WTC11 (cell line): ENCODE measurements at regions not wholly inside any gene's neighbourhood (a gene's known extent, or its start where the extent isn't known, plus 50 kb on each side); places are given as distances from the start of the nearest gene placed in this dataset.

Source experiments
- ATAC-seq: fragments of 200-7000 bp; cut with Tn5 transposase; 2 replicates; pipeline ENCODE4 v1.10.0; 2021; ENCODE audit warnings: mild to moderate bottlenecking, moderate library complexity
- CTCF ChIA-PET: fragments of 300-600 bp; sonication (Branson Sonifier 250); formaldehyde crosslinking; loops from one replicate; lab custom pipeline; 2021; ENCODE audit warnings: antibody characterized with exemption; lab: Charles Lee
- POLR2A ChIA-PET: fragments of 350-600 bp; sonication (Branson Sonifier 250); formaldehyde crosslinking; loops from one replicate; lab custom pipeline; 2021; ENCODE audit warnings: antibody characterized with exemption; lab: Charles Lee
- DNase-seq: peaks from one replicate; pipeline ENCODE4 v3.0.0; 2021; ENCODE audit warnings: low spot score
- H3K27ac Mint-ChIP-seq: 2 replicates; pipeline ENCODE4 v1.8.0; 2021; ENCODE audit warnings: mixed read lengths
- H3K27me3 Mint-ChIP-seq: 2 replicates; pipeline ENCODE4 v1.8.0; 2021; ENCODE audit warnings: low read depth, mild to moderate bottlenecking, moderate library complexity, mixed read lengths
- H3K36me3 Mint-ChIP-seq: 2 replicates; pipeline ENCODE4 v1.8.0; 2021; ENCODE audit warnings: mixed read lengths
- H3K4me1 Mint-ChIP-seq: 2 replicates; pipeline ENCODE4 v1.8.0; 2022; ENCODE audit warnings: mixed read lengths
- H3K4me3 Mint-ChIP-seq: 2 replicates; pipeline ENCODE4 v1.8.0; 2021; ENCODE audit warnings: mild to moderate bottlenecking, moderate library complexity, mixed read lengths
- H3K9me3 Mint-ChIP-seq: 2 replicates; pipeline ENCODE4 v1.8.0; 2021; ENCODE audit warnings: mixed read lengths
- CBFB ChIP-seq: sonication (generic); formaldehyde crosslinking; IDR thresholded peaks from 2 replicates; pipeline ENCODE4 v1.8.1; 2022; ENCODE audit warnings: mild to moderate bottlenecking, low read depth, missing genetic modification reagents
- ELF4 ChIP-seq: sonication (generic); formaldehyde crosslinking; IDR thresholded peaks from 2 replicates; pipeline ENCODE4 v1.8.1; 2022; ENCODE audit warnings: low read depth, mild to moderate bottlenecking, moderate library complexity, missing genetic modification reagents
- GABPB1 ChIP-seq: sonication (generic); formaldehyde crosslinking; IDR thresholded peaks from 2 replicates; pipeline ENCODE4 v1.8.1; 2023; ENCODE audit warnings: mild to moderate bottlenecking, missing genetic modification reagents
- GRHL2 ChIP-seq: fragments of 250-450 bp; sonication (Bioruptor Pico); IDR thresholded peaks from 2 replicates; pipeline ENCODE4 v1.8.0; 2022; ENCODE audit warnings: mild to moderate bottlenecking, moderate library complexity; ENCODE audit not compliant: insufficient replicate concordance, severe bottlenecking
- JAZF1 ChIP-seq: fragments of 250-450 bp; sonication (Bioruptor Pico); IDR thresholded peaks from 2 replicates; pipeline ENCODE4 v1.9.0; 2021; ENCODE audit warnings: moderate library complexity, mild to moderate bottlenecking, inconsistent platforms
- JUN ChIP-seq: sonication (generic); formaldehyde crosslinking; IDR thresholded peaks from 2 replicates; pipeline ENCODE4 v1.8.0; 2023; ENCODE audit warnings: mild to moderate bottlenecking, missing genetic modification reagents
- NFATC4 ChIP-seq: fragments of 250-450 bp; sonication (Bioruptor Pico); IDR thresholded peaks from 2 replicates; pipeline ENCODE4 v1.9.0; 2021; ENCODE audit warnings: mild to moderate bottlenecking
- NR3C1 ChIP-seq: sonication (generic); formaldehyde crosslinking; conservative IDR thresholded peaks from 2 replicates; pipeline ENCODE4 v1.8.1; 2023; ENCODE audit warnings: low read depth, mild to moderate bottlenecking, missing genetic modification reagents
- OVOL2 ChIP-seq: fragments of 250-450 bp; sonication (Bioruptor Pico); IDR thresholded peaks from 2 replicates; pipeline ENCODE4 v1.9.0; 2021; ENCODE audit warnings: mild to moderate bottlenecking, borderline replicate concordance
- RORB ChIP-seq: fragments of 250-450 bp; sonication (Bioruptor Pico); IDR thresholded peaks from 2 replicates; pipeline ENCODE4 v1.9.0; 2021; ENCODE audit warnings: mild to moderate bottlenecking
- SP1 ChIP-seq: sonication (generic); formaldehyde crosslinking; conservative IDR thresholded peaks from 2 replicates; pipeline ENCODE4 v1.8.1; 2022; ENCODE audit warnings: missing genetic modification reagents
- TCF7 ChIP-seq: sonication (generic); formaldehyde crosslinking; IDR thresholded peaks from 2 replicates; pipeline ENCODE4 v1.8.0; 2022; ENCODE audit warnings: mild to moderate bottlenecking, low read depth, missing genetic modification reagents, moderate library complexity
- ZMAT4 ChIP-seq: fragments of 250-450 bp; sonication (Bioruptor Pico); IDR thresholded peaks from 2 replicates; pipeline ENCODE4 v1.9.0; 2021; ENCODE audit warnings: mild to moderate bottlenecking
- ZNF121 ChIP-seq: sonication (generic); formaldehyde crosslinking; IDR thresholded peaks from 2 replicates; pipeline ENCODE4 v1.8.0; 2023; ENCODE audit warnings: missing genetic modification reagents
- ZNF317 ChIP-seq: sonication (generic); formaldehyde crosslinking; IDR thresholded peaks from 2 replicates; pipeline ENCODE4 v1.8.1; 2023; ENCODE audit warnings: low read depth, mild to moderate bottlenecking, moderate library complexity, missing genetic modification reagents, borderline replicate concordance
- ZNF396 ChIP-seq: fragments of 250-450 bp; sonication (Bioruptor Pico); IDR thresholded peaks from 2 replicates; pipeline ENCODE4 v1.8.0; 2021; ENCODE audit warnings: mild to moderate bottlenecking, moderate library complexity, borderline replicate concordance
- ZNF425 ChIP-seq: fragments of 250-450 bp; sonication (Bioruptor Pico); conservative IDR thresholded peaks from 2 replicates; pipeline ENCODE4 v1.9.0; 2021; ENCODE audit warnings: mild to moderate bottlenecking
- ZNF512 ChIP-seq: sonication (generic); formaldehyde crosslinking; IDR thresholded peaks from 2 replicates; pipeline ENCODE4 v1.8.1; 2022; ENCODE audit warnings: missing genetic modification reagents, borderline replicate concordance
- TF ChIP-seq, protein P1 (sequence below): fragments of 250-450 bp; sonication (Bioruptor Pico); IDR thresholded peaks from 2 replicates; pipeline ENCODE4 v1.8.0; 2021; ENCODE audit warnings: mild to moderate bottlenecking
- TF ChIP-seq, protein P2 (sequence below): sonication (generic); formaldehyde crosslinking; IDR thresholded peaks from 2 replicates; pipeline ENCODE4 v1.8.1; 2023; ENCODE audit warnings: mild to moderate bottlenecking, missing genetic modification reagents
- TF ChIP-seq, protein P3 (sequence below): sonication (generic); formaldehyde crosslinking; IDR thresholded peaks from 2 replicates; pipeline ENCODE4 v1.8.1; 2023; ENCODE audit warnings: mild to moderate bottlenecking, missing genetic modification reagents, borderline replicate concordance

- TF ChIP-seq ZNF512 (CRISPR knock-in tag): no peak
These were observed 198.3 kb upstream of the SAMSN1 start (continued) for GRCh38 chr21:14744368-14744767.

DNA sequence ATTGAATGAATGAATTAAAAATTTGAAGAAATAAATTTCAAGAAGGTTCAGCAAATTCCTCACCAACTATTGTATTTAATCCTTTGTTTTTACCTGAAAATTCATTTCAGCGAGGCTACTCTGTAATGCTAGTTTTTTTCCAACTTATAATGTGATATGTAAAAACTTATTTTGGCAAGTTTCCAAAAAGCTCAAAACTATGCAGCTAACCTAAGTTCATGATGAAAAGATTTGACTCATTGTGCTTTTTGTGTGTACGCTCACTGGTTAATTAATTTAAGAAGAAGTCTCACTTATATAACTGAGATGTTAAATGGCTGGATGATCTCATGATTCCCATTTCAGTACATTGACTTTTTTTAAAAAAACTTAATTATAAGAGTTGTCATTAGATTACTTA, 196.0 kb upstream of the SAMSN1 start:
- CTCF ChIA-PET: no interaction called here
- no peak for DNase-seq
- no peak overlapping the region for H3K27ac Mint-ChIP-seq
- H3K9me3 Mint-ChIP-seq: peaks cover 33% of the 10 kb centered on the region
- peaks cover 17% of the 10 kb centered on the region for H3K4me1 Mint-ChIP-seq
- no peak overlapping the region for H3K4me3 Mint-ChIP-seq
- no peaks in the 10 kb centered on the region for H3K27me3 Mint-ChIP-seq
- ATAC-seq: no peak
- peaks cover 13% of the 10 kb centered on the region for H3K36me3 Mint-ChIP-seq
- POLR2A ChIA-PET: no interaction called here
- no peak for TF ChIP-seq CBFB (CRISPR knock-in tag)
- no peak for TF ChIP-seq NR3C1 (CRISPR knock-in tag)
- TF ChIP-seq, protein P1, sequence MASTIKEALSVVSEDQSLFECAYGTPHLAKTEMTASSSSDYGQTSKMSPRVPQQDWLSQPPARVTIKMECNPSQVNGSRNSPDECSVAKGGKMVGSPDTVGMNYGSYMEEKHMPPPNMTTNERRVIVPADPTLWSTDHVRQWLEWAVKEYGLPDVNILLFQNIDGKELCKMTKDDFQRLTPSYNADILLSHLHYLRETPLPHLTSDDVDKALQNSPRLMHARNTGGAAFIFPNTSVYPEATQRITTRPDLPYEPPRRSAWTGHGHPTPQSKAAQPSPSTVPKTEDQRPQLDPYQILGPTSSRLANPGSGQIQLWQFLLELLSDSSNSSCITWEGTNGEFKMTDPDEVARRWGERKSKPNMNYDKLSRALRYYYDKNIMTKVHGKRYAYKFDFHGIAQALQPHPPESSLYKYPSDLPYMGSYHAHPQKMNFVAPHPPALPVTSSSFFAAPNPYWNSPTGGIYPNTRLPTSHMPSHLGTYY (CRISPR knock-in tag): no peak
- no peak for TF ChIP-seq RORB (CRISPR knock-in tag)
- TF ChIP-seq JAZF1: no peak
- no peak for TF ChIP-seq ZMAT4 (CRISPR knock-in tag)
- TF ChIP-seq ZNF396 (CRISPR knock-in tag): no peak
- TF ChIP-seq SP1 (CRISPR knock-in tag): no peak
- TF ChIP-seq ELF4 (CRISPR knock-in tag): no peak
- TF ChIP-seq JUN (CRISPR knock-in tag): no peak
- no peak for TF ChIP-seq TCF7 (CRISPR knock-in tag)
- no peak for TF ChIP-seq GRHL2 (CRISPR knock-in tag)
- no peak for TF ChIP-seq ZNF317
- TF ChIP-seq NFATC4: no peak
- no peak for TF ChIP-seq ZNF425
- TF ChIP-seq OVOL2 (CRISPR knock-in tag): no peak
- TF ChIP-seq ZNF121 (CRISPR knock-in tag): no peak
- TF ChIP-seq, protein P2, sequence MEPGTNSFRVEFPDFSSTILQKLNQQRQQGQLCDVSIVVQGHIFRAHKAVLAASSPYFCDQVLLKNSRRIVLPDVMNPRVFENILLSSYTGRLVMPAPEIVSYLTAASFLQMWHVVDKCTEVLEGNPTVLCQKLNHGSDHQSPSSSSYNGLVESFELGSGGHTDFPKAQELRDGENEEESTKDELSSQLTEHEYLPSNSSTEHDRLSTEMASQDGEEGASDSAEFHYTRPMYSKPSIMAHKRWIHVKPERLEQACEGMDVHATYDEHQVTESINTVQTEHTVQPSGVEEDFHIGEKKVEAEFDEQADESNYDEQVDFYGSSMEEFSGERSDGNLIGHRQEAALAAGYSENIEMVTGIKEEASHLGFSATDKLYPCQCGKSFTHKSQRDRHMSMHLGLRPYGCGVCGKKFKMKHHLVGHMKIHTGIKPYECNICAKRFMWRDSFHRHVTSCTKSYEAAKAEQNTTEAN (CRISPR knock-in tag): no peak

- Mint-ChIP-seq H3K9me3 (peaks cover 33% of the 10 kb centered on the region), H3K4me1 (peaks cover 17% of the 10 kb centered on the region), H3K36me3 (peaks cover 13% of the 10 kb centered on the region), H3K27me3 (no peaks in the 10 kb centered on the region), H3K27ac (no peak overlapping the region), H3K4me3 (no peak overlapping the region)
- CTCF ChIA-PET: interaction anchor here (0.7 to 1.0 kb wide), 2 partner anchors 32 to 138 kb away, joined by 3 to 5 read pairs; no protein-coding TSS in a partner anchor
- POLR2A ChIA-PET: no interaction called here
- ATAC-seq (no peak), DNase-seq (no peak)
- TF ChIP-seq ZNF512 (CRISPR knock-in tag) (no peak), SP1 (CRISPR knock-in tag) (no peak), GABPB1 (no peak)
- TF ChIP-seq, protein P3, sequence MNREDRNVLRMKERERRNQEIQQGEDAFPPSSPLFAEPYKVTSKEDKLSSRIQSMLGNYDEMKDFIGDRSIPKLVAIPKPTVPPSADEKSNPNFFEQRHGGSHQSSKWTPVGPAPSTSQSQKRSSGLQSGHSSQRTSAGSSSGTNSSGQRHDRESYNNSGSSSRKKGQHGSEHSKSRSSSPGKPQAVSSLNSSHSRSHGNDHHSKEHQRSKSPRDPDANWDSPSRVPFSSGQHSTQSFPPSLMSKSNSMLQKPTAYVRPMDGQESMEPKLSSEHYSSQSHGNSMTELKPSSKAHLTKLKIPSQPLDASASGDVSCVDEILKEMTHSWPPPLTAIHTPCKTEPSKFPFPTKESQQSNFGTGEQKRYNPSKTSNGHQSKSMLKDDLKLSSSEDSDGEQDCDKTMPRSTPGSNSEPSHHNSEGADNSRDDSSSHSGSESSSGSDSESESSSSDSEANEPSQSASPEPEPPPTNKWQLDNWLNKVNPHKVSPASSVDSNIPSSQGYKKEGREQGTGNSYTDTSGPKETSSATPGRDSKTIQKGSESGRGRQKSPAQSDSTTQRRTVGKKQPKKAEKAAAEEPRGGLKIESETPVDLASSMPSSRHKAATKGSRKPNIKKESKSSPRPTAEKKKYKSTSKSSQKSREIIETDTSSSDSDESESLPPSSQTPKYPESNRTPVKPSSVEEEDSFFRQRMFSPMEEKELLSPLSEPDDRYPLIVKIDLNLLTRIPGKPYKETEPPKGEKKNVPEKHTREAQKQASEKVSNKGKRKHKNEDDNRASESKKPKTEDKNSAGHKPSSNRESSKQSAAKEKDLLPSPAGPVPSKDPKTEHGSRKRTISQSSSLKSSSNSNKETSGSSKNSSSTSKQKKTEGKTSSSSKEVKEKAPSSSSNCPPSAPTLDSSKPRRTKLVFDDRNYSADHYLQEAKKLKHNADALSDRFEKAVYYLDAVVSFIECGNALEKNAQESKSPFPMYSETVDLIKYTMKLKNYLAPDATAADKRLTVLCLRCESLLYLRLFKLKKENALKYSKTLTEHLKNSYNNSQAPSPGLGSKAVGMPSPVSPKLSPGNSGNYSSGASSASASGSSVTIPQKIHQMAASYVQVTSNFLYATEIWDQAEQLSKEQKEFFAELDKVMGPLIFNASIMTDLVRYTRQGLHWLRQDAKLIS: no peak
These were observed 195.1 kb upstream of the SAMSN1 start for GRCh38 chr21:14741256-14741655.
